ENCODE measurements at regions not wholly inside any gene's neighbourhood (a gene's known extent, or its start where the extent isn't known, plus 50 kb on each side); places are given as distances from the start of the nearest gene placed in this dataset.

- Histone ChIP-seq H3K9me3 (ENCODE audit: control insufficient read depth in 1 of 2, insufficient read depth in 1 of 2, low read depth in 1 of 2, low read length in 2 of 2) (no peaks in the 10 kb centered on the region), H4K20me1 (ENCODE audit: insufficient read depth) (no peaks in the 10 kb centered on the region), H3K4me2 (ENCODE audit: low read length) (no peak overlapping the region), H3K27me3 (ENCODE audit: insufficient read depth, low read length) (no peaks in the 10 kb centered on the region), H3K4me1 (ENCODE audit: control insufficient read depth in 1 of 2, insufficient read depth in 2 of 2, low read length in 2 of 2) (no peaks in the 10 kb centered on the region), H3K27ac (ENCODE audit: low read depth, low read length) (no peak overlapping the region), H3K36me3 (ENCODE audit: control insufficient read depth in 1 of 2, insufficient read depth in 2 of 2, low read length in 2 of 2) (no peaks in the 10 kb centered on the region), H2AFZ (ENCODE audit: low read depth, low read length, poor library complexity, severe bottlenecking) (no peak overlapping the region), H3K9ac (ENCODE audit: low read length) (no peak overlapping the region), H3K4me3 (replicated peaks in 1 of 2; ENCODE audit: low read depth in 1 of 2, low read length in 2 of 2) (no peak overlapping the region), H3K79me2 (ENCODE audit: insufficient read depth, low read length) (no peaks in the 10 kb centered on the region), H3K9me2 (ENCODE audit: insufficient read depth) (no peaks in the 10 kb centered on the region)
- BruUV-seq (replicated peaks), result no TSS peak
- ATAC-seq (no peak), DNase-seq (ENCODE audit: low read depth, low spot score) (no peak)
- POLR2A ChIA-PET, result no interaction called here
- RAD21 ChIA-PET (ENCODE audit: low non-redundant PET in 1 of 2, low total read pairs in 2 of 2, uncharacterized antibody in 2 of 2, unreplicated experiment in 2 of 2), result no interaction called here
- TF ChIP-seq TCF7L2 (IDR thresholded peaks at IDR 0.05; ENCODE audit: borderline replicate concordance, extremely low read depth, insufficient read depth, insufficient read length) (no peak), EGR1 (IDR thresholded peaks at IDR 0.05; ENCODE audit: low read depth) (no peak), CEBPB (IDR thresholded peaks at IDR 0.05; ENCODE audit: low read depth) (no peak), ELF1 (IDR thresholded peaks at IDR 0.05; ENCODE audit: borderline replicate concordance, low read depth) (no peak)
- TF ChIP-seq, protein P1, sequence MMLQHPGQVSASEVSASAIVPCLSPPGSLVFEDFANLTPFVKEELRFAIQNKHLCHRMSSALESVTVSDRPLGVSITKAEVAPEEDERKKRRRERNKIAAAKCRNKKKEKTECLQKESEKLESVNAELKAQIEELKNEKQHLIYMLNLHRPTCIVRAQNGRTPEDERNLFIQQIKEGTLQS (IDR thresholded peaks at IDR 0.05), result no peak
- TF ChIP-seq, protein P2, sequence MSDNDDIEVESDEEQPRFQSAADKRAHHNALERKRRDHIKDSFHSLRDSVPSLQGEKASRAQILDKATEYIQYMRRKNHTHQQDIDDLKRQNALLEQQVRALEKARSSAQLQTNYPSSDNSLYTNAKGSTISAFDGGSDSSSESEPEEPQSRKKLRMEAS (IDR thresholded peaks at IDR 0.05), result no peak
- intact Hi-C loops (cut with micrococcal nuclease), result no loop called here
- CTCF ChIA-PET, result no interaction called here
These were observed 452.7 kb downstream of the HINT1 start for GRCh38 chr5:130712324-130712723.

DNA sequence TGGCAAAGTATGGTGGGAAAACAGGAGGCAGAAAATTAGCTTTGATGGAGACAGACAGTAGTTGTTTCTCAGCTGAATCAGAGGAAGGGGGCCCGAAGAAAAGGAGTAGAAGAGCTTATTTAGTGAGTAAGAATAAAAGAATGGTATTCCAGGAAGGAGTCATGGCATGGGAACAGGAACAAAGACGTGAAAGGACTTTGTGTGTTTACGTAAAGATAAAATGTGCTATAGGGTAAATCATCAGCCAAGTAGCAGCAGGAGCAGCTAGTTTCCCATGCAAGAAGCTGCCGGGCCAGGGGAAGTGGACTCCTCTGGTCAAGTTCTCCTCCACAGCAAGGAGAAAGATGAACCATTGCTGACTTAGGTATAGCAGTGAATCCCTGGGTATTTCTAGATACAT, 454.5 kb downstream of the HINT1 start:
- no peaks in the 10 kb centered on the region for H4K20me1 ChIP-seq (ENCODE audit: insufficient read depth)
- BruUV-seq (replicated peaks), result no TSS peak
- TF ChIP-seq ZNF274 (IDR thresholded peaks at IDR 0.05; ENCODE audit: low read depth, low read length) (no peak), SRF (IDR thresholded peaks at IDR 0.05; ENCODE audit: low read depth) (no peak), POLR2A (IDR thresholded peaks at IDR 0.05; ENCODE audit: borderline replicate concordance, extremely low read depth, insufficient read depth, insufficient read length) (no peak), REST (IDR thresholded peaks at IDR 0.05; ENCODE audit: low read depth) (no peak)
- no peak overlapping the region for H2AFZ ChIP-seq (ENCODE audit: low read depth, low read length, poor library complexity, severe bottlenecking)
- ATAC-seq (no peak), DNase-seq (ENCODE audit: low read depth, low spot score) (no peak)
- H3K4me1 ChIP-seq (ENCODE audit: control insufficient read depth in 1 of 2, insufficient read depth in 2 of 2, low read length in 2 of 2), result no peaks in the 10 kb centered on the region
- H3K9me2 ChIP-seq (ENCODE audit: insufficient read depth), result no peaks in the 10 kb centered on the region
- ChIA-PET RAD21 (ENCODE audit: low non-redundant PET in 1 of 2, low total read pairs in 2 of 2, uncharacterized antibody in 2 of 2, unreplicated experiment in 2 of 2) (no interaction called here), POLR2A (no interaction called here), CTCF (interaction anchor here (1.3 kb wide), 1 partner anchor 672 kb away, joined by 3 read pairs; no protein-coding TSS in a partner anchor)
- H3K79me2 ChIP-seq (ENCODE audit: insufficient read depth, low read length), result no peaks in the 10 kb centered on the region
- H3K27me3 ChIP-seq (ENCODE audit: insufficient read depth, low read length), result no peaks in the 10 kb centered on the region
- no peaks in the 10 kb centered on the region for H3K9me3 ChIP-seq (ENCODE audit: control insufficient read depth in 1 of 2, insufficient read depth in 1 of 2, low read depth in 1 of 2, low read length in 2 of 2)
- no peak overlapping the region for H3K27ac ChIP-seq (ENCODE audit: low read depth, low read length)
- no peak overlapping the region for H3K9ac ChIP-seq (ENCODE audit: low read length)
- intact Hi-C loops (cut with micrococcal nuclease), result no loop called here
- no peaks in the 10 kb centered on the region for H3K36me3 ChIP-seq (ENCODE audit: control insufficient read depth in 1 of 2, insufficient read depth in 2 of 2, low read length in 2 of 2)
- H3K4me2 ChIP-seq (ENCODE audit: low read length), result no peak overlapping the region
- H3K4me3 ChIP-seq (replicated peaks in 1 of 2; ENCODE audit: low read depth in 1 of 2, low read length in 2 of 2), result no peak overlapping the region

Data from HCT116 (cell line).